Fibroblast of gingiva (primary cell): ENCODE measurements at regions not wholly inside any gene's neighbourhood (a gene's known extent, or its start where the extent isn't known, plus 50 kb on each side); places are given as distances from the start of the nearest gene placed in this dataset.

ENCODE experiments used
- DNase-seq: peaks from one replicate; pipeline ENCODE4 v3.0.0-alpha.2; 2011; ENCODE audit warnings: low read depth

DNA sequence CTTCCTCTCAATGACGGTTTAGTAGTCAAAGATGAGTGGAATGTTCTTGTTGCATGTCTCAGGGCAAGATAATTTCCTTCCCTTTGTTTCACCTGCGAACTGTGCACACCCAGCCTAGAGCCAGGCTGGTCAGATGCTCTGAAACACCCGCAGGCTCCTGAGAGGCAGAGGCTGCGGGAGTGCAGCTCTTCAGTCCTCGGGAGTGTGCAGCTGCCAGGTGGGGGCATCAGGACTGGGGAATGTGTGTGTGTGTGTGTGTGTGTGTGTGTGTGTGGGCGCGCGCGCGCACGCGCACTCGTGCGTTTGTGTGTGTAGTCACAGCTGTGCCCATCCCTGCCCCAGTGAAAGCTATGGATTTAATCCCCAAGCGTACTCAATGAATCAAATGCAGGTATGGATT is 136.2 kb upstream of the NTM start:
- no peak for DNase-seq

DNA sequence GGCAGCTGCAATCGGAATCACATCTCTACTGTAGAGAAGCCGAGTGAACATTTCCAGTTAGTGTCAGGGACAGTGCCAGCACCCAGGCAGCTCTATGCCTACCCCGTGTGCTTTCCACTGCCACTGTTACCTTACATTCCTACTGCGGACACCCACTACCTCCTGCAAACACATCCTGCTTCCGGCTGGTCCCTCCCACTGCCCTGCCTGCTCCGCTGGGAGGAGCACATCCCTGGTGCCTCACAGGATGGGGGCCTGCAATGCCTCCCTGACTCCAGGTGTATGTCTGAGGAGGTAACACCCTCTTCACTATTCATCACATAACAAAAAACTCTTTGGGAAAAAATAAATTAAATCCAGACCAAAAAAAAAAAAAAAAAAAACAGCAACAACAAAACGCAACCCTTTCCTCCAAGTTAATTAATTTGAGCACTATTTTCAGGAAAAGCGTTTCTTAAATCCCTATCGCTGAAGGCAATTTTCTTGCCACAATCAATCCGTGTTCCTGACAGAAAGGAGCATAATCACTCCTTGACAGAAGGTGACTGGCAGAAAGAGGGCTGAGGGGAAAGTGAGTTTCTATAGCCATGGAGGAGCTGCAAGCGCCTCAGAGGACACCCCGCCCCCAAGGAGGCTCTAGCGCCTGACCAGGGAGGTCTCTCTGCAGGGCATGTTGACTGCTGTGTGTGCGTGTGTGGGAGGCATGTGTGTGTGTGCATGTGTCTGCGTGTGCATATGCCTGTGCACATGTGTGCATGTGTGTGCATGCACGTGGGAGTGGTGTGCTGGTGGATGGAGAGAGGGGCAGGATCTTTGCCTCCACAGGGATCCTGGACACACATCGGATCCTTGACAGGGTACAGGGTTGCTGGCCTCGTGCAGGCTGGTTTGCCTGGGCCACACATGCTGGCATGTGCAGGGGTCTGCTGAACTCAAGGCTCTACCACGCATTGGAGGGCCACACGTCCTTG is 134.8 kb upstream of the NTM start:
- DNase-seq = no peak

DNA sequence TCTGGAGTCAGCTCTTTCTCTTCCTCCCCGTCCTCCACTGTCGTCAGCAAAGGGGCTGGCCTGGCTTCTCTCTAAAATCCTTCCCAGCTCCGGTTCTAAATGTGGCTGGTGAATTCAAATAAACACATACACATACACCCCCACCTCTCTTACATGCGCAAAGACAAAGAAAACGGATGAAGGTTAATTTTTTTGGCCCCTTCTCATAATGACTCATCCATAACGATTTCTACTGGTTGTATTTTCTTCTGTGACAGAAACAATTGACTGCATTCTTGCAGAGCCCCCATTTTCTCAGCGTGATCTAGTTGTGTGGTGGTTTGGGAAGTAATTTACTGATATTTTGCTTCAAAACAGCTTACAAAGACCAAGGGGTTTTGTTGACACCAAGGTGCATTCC is 130.0 kb upstream of the NTM start:
- DNase-seq = no peak

DNA sequence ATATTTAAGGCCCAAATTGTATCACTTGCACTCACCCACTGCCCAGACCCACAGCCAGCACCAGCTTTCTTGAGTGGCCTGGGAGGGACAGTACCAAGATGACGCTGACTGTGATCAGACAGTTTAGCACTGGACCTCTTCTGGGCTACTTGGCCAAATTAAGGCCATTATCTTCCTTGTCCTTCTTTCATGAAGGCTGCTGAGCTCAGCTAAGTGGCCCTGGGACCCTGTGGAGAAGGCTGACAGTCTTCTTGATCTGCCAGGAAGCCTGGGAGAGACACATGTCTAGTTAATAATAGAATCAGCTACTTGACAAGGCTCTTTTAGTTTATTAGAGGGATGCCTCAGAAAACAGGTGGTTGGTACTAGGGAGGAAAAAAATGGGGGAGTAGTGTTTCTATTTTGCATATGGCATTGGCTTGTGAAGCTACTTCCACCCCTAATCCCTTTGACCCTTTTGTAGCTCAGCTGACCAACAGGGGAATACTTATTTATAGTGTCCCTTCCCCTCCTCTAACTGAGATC is 127.9 kb upstream of the NTM start:
- no peak for DNase-seq

DNA sequence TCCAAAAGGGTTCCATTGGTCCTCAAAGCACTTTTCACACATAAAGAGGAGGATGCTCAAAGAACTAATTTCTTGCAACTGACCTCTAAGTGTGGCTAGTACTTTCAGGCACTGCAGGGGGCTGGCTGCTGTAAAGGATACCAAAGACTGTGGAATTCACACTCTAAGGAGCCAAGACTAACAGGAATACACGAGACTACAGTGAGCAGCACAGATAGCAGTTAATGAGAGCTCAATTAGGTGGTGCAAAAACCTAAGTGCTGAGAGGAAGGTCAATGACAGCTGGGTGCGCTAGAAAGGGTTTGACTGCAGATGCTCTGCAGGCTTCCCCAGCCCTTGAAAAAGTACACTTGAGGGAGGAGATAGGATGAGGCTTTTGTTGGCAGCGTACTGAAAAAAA is 124.3 kb upstream of the NTM start:
- no peak for DNase-seq

DNA sequence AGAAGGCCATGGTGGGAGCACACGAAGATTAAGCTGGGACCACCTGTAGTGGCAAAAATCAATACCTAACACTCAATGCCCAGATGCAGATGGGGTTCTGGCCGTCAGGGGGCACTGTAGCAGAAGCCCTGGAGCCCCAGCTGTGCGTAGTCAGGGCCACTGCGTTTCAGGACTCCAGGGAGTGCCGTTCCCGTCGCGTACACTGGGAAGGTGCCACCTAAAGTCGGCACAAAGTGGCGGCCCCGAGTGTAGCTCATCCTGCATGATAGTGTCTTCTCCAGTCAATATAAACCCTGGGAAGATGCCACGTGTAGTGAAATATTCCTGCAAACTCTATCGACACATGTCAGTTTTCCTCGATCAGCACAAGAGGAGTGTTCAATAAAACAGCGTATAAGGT is 123.8 kb upstream of the NTM start:
- no peak for DNase-seq

DNA sequence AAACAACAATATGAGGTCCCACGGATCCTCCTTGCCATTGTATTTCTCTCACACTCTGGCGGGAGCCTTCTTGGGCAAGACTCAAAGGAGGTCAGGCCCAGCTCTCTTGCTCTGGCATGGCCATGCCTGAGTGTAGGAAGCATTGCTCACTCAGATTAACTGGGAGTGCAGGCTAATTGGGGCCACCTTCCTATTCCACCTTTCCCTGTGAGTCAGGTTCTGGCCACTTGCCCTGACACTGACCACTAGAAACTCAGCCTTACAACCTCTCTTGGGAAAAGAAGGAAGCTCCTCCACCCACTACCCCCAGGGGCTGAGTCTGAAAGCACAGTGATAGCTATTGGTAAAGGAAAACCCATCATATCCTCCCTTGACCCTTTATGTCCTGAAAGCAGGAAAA is 121.8 kb upstream of the NTM start:
- no peak for DNase-seq

DNA sequence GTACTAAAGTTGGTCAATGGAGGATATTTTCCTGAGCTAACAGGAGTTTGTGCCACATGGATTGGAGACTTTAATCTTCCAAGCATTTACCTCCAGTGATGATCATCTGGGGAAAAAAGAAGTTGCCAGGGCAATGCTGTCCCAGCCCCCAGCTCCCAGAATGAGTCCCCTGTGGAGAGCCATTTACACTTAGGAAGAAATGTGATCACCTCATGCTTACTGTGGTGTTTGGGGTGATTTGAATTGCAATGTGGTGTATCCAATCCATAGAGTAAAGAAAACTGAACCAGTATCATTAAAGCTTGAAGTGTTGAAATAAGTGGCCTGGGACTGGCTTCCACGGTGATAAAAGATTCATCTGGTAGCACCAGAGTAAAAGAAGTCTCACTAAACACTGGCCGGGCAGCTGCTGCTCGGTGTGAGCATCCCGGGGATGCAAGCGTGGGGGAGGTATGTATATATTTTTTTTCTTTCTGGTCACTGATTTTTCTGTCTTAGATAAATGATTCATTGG is 117.2 kb upstream of the NTM start:
- DNase-seq = no peak

DNA sequence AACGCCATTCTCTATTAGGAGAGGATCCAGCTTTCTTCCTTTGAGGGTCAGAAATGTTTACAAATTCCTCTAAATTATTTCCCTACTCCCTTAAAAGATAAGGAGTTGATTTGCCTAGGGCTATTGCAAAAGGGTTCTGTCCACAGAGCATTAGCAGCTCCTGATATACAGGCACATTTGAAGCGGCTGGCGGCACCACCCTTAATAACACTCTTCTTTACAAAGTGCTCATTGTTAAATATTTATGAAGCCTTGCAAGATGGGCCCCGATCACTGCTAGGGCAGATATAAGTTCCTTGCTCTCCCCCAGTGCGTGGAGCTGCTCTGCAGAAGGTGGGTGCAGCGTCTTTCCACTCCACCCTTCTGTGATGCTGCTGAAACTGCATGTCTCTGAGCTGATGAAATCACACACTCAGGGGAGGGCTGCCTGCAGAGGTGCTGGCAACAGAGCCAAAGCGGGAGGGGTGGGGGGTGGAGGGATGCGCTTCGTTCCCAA is 116.7 kb upstream of the NTM start:
- DNase-seq = no peak

DNA sequence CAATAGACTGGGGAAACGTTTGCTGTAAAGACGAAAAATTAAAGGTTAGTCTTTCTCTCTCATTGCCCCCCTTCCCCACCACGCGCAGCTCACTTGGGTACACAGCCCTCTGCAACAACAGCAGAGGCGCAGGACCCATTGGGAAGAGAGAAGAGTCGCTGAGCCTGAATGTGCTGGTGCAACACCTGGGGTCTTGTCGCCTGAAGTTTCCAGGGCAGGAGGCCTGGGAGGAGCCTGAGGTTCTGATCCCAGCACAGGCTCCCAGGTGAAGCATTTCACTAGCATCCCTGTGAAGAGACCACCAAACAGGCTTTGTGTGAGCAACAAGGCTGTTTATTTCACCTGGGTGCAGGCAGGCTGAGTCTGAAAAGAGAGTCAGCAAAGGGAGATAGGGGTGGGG is 116.2 kb upstream of the NTM start:
- no peak for DNase-seq

DNA sequence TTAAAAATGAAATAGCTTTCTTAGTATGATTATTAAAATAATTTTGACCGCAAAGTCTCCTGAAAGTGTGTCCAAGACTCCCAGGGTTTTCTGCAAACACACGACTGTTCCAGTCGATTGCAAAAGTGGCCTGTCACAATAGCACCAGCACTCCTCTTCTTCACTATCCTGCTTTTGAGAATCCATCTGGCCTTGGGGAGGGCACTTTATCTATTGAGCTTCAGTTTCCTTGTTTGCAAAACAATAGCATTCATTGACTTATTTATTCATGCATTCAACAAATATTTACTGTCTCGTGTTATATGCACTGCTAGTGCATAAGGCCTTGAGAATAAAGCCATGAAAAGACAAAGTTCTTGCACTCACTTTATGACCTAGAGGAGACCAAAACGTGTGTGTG is 96.2 kb upstream of the NTM start:
- no peak for DNase-seq

DNA sequence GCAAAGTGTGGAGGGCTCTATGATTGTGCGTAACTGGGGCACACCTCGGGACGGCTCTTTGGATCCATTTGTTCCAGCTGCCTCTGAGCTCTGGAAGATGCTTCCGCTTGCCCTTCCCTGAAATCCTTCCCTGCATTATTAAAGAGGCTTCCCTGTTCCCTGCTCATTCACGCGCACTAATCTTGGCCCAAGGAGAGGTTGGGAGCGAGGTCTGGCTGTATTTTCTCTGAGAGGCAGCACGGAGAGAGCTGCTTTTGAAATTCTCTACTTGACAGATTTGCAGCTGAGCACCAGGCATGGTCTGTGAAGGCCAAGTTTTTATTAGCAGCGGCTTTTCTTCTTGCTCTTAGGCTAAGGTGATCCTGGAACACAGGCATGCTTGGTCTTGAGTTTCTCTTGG is 94.8 kb upstream of the NTM start:
- no peak for DNase-seq

DNA sequence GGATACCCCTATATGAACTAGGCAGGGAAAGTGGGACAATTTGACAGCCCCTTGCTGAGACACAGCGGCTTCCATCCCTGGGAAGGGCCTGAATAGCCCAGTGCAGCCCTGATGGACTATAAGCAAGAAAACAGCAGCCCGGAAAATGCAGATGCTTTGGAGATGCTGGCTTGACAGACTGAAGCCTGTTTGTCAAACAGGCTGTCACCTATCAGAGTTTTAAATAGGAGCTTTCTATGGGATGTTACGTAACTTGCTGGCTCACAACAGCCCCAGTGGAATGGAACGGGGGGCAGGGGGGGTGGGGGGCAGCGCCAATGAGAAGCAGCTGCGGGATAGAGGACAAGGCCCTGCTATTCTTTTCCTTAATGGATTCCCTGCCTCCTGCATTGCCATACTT is 91.9 kb upstream of the NTM start:
- no peak for DNase-seq

DNA sequence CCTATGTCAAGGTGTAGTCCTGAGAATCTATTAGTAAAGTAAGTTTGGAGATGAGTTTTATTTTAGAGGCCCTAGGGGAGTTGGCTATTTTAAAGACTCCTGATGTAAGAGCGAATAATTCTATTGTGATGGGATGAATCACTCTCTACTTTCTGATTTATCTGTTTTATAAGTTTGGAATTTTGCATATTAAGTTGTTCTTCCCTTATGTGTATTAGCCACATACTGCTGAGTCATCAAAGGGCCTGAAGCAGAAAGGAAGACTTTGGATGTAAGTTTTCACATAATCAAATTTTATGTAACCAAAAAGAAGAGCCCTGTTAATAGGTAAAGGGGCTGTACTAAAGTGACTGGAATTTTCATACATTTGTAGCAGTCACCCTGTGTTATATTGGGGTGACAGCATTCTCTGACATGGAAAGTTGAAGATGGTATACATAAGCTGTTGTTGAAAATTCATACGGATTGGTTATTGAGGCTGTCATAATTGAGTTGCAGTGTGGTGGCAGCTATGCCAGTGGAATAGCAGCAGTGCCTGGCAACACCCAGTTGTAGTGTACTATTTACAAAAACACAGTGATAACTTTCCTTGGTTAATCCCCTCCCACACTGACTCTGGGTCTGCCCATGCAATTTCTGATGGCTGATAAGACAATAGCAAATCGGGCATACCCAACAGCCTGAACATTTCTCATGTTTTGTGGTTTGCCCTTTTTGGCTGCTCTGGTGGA is 90.6 kb upstream of the NTM start:
- DNase-seq = no peak

DNA sequence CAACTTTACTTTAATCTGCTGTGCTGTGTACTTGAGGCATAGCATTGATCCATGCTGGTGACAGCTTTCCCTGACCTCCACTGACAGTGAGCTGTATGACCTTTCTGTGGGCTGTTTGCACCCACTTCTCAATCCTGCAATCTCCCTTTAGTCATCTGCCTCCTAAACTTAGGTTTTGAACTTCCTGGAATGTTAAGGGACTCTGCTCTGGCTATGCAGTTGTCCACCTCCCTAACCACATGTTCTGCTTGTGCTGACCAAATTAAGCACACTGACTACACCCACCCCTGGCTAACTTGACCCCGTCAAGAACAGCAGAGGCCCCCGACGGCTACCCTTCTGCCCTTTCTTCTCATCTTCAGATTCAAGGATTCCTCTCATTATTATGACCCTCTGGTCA is 89.1 kb upstream of the NTM start:
- no peak for DNase-seq

DNA sequence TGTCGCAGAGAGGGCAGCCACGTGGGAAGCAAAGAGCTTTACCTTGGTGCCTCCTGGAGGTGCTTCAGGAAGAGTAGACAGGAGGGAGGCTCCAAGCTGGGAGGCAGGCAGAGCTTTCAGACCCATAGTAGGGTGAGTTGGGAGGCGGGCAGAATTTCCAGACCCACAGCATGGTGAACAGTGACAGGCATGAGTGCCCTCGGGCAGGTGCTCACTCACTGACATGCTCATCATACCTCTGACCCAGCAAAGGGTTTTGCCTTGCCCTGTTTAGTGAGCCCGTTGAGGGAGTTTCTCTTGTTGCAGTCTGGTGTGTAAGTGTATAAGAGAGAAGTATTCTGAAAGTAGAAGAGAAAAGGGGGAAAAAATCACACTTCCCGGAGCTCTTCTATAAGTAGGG is 86.4 kb upstream of the NTM start:
- DNase-seq = no peak

DNA sequence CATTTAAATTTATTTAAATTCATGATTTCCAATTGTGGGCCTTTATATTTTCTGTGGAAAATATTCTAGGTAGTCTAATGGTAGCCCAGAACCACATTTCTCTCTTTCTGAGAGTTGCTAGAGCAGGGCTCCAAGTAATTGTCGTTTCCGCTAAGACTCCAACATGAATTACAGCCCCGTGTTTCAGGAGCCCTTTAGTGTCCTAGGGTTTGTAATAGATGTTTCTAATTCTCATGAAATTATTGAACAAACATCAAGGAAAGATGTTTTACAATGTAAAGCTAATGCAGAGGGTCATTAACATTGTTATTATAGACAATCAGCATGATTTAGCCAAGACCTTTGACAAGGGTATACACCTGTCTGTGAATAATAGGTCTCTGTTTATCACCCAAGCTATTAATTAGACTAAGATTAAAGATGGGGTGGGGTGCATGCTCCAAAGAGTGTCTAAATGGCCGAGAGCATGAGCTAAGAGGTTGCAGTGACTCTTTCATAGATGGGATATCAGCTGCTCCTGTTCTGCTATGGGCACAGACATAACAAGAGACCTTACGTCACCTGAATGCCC is 81.8 kb upstream of the NTM start:
- DNase-seq = no peak

DNA sequence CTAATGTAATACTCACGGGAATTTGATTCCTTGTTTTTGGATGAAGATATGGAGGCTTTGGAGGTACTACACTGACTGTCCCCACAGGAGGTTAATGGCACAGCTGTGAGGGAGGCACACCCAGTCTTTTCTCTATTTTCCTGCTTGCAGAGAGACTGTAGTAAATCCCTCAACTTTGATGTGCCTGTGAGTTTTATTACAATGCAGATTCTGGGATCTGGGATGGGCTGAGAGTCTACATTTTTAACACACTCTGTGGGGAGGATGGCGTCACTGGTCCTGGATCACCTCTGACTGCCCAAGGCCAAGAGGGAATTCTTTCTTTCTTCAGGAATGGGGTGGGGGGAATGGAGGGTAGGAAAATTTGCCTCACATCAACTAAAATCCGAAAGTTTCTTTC is 80.2 kb upstream of the NTM start:
- no peak for DNase-seq

DNA sequence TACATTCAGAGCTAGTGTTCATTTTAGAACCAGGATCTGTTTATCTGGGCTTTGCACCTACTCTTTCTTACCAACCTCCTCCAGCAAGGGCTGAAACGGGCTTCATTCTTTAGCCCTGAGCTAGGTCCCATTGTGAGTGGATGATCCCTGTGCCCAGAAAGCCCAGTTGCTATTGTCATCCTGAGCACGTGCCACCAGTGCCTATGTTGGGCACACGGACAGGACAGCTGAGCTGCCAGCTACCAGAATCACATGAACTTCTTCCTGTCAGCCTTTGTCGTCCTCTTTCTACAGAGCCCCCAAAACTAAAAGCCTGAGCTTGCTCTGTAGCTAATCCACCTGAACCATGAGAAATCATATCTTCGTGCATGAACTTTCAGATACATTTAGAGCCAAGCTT is 74.4 kb upstream of the NTM start:
- no peak for DNase-seq

DNA sequence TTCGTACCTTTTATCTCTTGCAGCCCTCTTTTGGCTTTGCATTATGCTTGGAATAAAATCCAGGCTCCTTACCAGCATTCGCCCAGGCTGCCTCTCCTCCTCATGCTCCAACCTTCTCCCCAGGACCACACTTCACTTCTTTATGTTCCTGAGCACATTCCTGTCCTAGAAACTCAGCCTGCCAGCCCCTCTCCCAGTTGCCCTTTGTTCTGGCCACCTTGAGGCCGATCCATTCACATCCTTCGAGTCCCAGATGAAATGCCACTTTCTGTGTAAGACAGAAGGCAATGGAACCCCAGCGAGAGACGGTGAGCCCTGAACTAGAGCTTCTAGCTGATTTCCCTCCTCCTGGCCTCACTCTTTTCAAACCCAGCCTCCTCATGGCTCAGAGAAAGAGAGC is 73.0 kb upstream of the NTM start:
- DNase-seq = no peak

DNA sequence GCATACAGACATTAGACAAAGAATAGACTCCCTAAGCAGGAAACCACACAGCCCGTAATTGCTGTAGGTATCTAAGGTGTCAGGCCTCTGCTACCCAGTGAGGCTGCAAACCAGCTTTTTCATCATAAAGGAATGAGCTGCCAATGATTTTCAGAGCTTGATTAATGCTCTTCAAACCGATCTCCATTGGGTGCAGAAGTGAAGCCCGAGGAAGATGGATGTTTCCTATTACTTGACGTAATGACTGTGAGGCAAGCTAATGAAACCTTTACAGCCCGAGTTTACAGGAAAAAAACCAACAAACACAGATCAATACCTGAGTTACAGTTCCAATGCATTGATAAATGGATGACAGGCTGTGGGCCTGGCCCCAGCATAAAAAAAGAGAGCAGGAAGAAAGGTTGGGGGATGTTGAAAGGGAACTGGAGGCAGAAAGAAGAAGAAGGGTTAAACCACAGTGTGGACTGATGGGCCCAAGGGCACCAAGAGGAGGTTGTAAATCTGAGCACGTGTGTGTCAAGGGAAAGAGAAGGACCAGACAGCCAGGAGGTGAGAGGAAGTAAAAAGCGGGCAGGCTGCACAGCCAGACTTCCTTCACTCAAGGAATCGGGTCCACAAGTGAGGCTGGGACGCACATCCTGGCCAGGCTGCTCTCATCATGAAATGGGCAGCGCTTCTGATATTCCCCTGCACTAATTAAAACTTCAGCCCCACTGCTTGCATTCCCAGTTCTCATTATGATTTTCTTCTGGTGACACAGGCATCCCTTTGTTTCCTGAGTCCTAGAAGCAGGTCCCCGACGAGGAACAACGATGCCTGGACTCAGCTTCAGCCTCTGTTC is 70.6 kb upstream of the NTM start:
- DNase-seq = no peak

DNA sequence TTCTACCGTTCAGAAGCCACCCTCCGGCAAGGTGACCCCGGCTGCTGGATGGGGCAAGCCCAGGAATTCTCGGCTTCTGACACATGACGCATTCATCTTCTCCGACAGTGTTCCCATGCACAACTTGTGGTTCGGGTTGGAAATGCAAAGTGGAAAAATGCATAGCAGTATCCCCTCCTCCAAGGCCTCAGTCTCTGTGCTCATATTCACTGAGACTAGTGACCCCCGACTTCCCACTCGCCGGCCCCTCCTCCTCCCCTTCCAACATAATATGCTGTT is 70.0 kb upstream of the NTM start:
- no peak for DNase-seq
